K562 (cell line): ENCODE measurements at regions not wholly inside any gene's neighbourhood (a gene's known extent, or its start where the extent isn't known, plus 50 kb on each side); places are given as distances from the start of the nearest gene placed in this dataset.

Experiments
- ATAC-seq: fragments of 200-7000 bp; cut with Tn5 transposase; 3 replicates; pipeline ENCODE4 v1.9.1; 2020; ENCODE audit warnings: moderate library complexity
- BruUV-seq: library from RNA; stranded (reverse); fragments of 400-500 nt; replicated peaks from 2 replicates; lab custom pipeline; 2021; lab: Mats Ljungman, UMichigan
- CTCF ChIA-PET: fragments of 300-600 bp; formaldehyde crosslinking; extraction: SDS; loops from one replicate; lab custom pipeline; 2021; ENCODE audit warnings: low intra/inter-chr PET ratio; lab: Yijun Ruan, JAX
- POLR2A ChIA-PET: fragments of 300-600, 350-650 bp; sonication (Branson Sonifier 250); formaldehyde crosslinking; extraction: SDS; loops from one replicate; lab custom pipeline; 2021; ENCODE audit warnings: antibody characterized with exemption, inconsistent platforms; lab: Yijun Ruan, JAX
- DNase-seq, 4 experiments: peaks; one replicate each; pipeline versions ENCODE4 v3.0.0 to v3.0.0-alpha.2; 2011 to 2018; ENCODE audit warnings: low spot score in 3 of 4, mixed read lengths in 3 of 4; ENCODE audit errors: extremely low read depth in 1 of 4
- FAIRE-seq: peaks from 2 replicates; lab custom pipeline; 2011; peaks lifted over from hg19 to GRCh38; lab: Jason Lieb, UNC
- H2AFZ ChIP-seq: 2 replicates; pipeline ENCODE4 v1.6.0; 2011; ENCODE audit warnings: low read depth, low read length, control low read depth, inconsistent platforms
- H3K27ac ChIP-seq: fragments of 200-600 bp; 3 replicates; pipeline ENCODE4 v1.8.0; 2011; ENCODE audit warnings: low read depth, mild to moderate bottlenecking, control low read depth, inconsistent platforms, low read length, moderate library complexity, mixed read lengths; ENCODE audit errors: extremely low read depth
- H3K27me3 ChIP-seq, 2 experiments: fragments of 300-600 bp in 1 of 2; 2 replicates in 1 of 2; 3 replicates in 1 of 2; pipeline versions ENCODE4 v1.6.0 to v1.8.0; 2011; ENCODE audit warnings: inconsistent platforms in 2 of 2, low read length in 2 of 2, mild to moderate bottlenecking in 1 of 2, mixed read lengths in 1 of 2, moderate library complexity in 1 of 2; ENCODE audit not compliant: control insufficient read depth in 2 of 2, insufficient read depth in 2 of 2
- H3K36me3 ChIP-seq: fragments of 300-600 bp; 3 replicates; pipeline ENCODE4 v1.8.0; 2011; ENCODE audit warnings: mild to moderate bottlenecking, low read length, inconsistent platforms; ENCODE audit not compliant: control insufficient read depth, insufficient read depth
- H3K4me1 ChIP-seq, 2 experiments: fragments of 200-600 bp in 1 of 2; replicated peaks in 1 of 2; 2 replicates in 1 of 2; 3 replicates in 1 of 2; pipeline versions ENCODE4 v1.5.1 to v1.8.0; 2011; ENCODE audit warnings: inconsistent platforms in 2 of 2, low read length in 2 of 2, mild to moderate bottlenecking in 1 of 2, mixed read lengths in 1 of 2, moderate library complexity in 1 of 2; ENCODE audit not compliant: control insufficient read depth in 2 of 2, insufficient read depth in 2 of 2
- H3K4me2 ChIP-seq: 2 replicates; pipeline ENCODE4 v1.6.1; 2011; ENCODE audit warnings: low read length, control low read depth, inconsistent platforms, mixed read lengths; ENCODE audit not compliant: insufficient read depth
- H3K4me3 ChIP-seq: fragments of 200-600 bp; sonication (generic), shearing (Covaris generic); 2 replicates; pipeline ENCODE4 v1.5.1; 2016; ENCODE audit warnings: control low read depth, inconsistent platforms
- H3K79me2 ChIP-seq: fragments of 200-600 bp; 3 replicates; pipeline ENCODE4 v1.8.0; 2011; ENCODE audit warnings: low read length, inconsistent platforms; ENCODE audit not compliant: control insufficient read depth, insufficient read depth
- H3K9ac ChIP-seq, 2 experiments: 2 replicates each; pipeline versions ENCODE4 v1.6.0 to v1.6.1; 2011; ENCODE audit warnings: low read depth in 2 of 2, low read length in 2 of 2, control low read depth in 1 of 2, inconsistent platforms in 1 of 2, mild to moderate bottlenecking in 1 of 2, mixed read lengths in 1 of 2; ENCODE audit not compliant: insufficient read depth in 1 of 2
- H3K9me1 ChIP-seq: one replicate; pipeline ENCODE4 v1.6.0; 2011; ENCODE audit warnings: inconsistent platforms, mild to moderate bottlenecking, low read length, moderate library complexity; ENCODE audit not compliant: control insufficient read depth, insufficient read depth
- H3K9me3 ChIP-seq: replicated peaks from 2 replicates; pipeline ENCODE4 v1.5.1; 2011; ENCODE audit warnings: low read depth, low read length, inconsistent platforms; ENCODE audit not compliant: control insufficient read depth, insufficient read depth
- H4K20me1 ChIP-seq: replicated peaks from 2 replicates; pipeline ENCODE4 v1.6.1; 2011; ENCODE audit warnings: low read length, inconsistent platforms, mixed read lengths; ENCODE audit not compliant: control insufficient read depth, insufficient read depth
- CLOCK ChIP-seq: fragments of 250-450 bp; sonication (Bioruptor Pico); IDR thresholded peaks from 2 replicates; pipeline ENCODE4 v1.4.0; 2020; ENCODE audit warnings: mild to moderate bottlenecking, moderate library complexity, borderline replicate concordance
- DPF2 ChIP-seq: fragments of 450-650 bp; IDR thresholded peaks from 2 replicates; pipeline ENCODE4 v1.6.1; 2016
- FOXJ3 ChIP-seq: sonication (generic); formaldehyde crosslinking; IDR thresholded peaks from 2 replicates; pipeline ENCODE4 v1.4.0; 2020; ENCODE audit warnings: mild to moderate bottlenecking, missing genetic modification reagents
- MEF2A ChIP-seq: IDR thresholded peaks from 2 replicates; pipeline ENCODE4 v1.6.1; 2011; ENCODE audit warnings: low read depth, mild to moderate bottlenecking, low read length, moderate library complexity; ENCODE audit not compliant: control insufficient read depth
- PCBP1 ChIP-seq: fragments of 200-400 bp; formaldehyde crosslinking; IDR thresholded peaks from 2 replicates; pipeline ENCODE4 v1.6.1; 2018; ENCODE audit warnings: mild to moderate bottlenecking, low read depth, low read length; ENCODE audit not compliant: poor library complexity, severe bottlenecking
- POLR3G ChIP-seq: IDR thresholded peaks from 2 replicates; pipeline ENCODE4 v1.6.1; 2011; ENCODE audit not compliant: insufficient read length, insufficient replicate concordance; ENCODE audit errors: extremely low read depth
- RUNX1 ChIP-seq: sonication (generic); IDR thresholded peaks from 2 replicates; pipeline ENCODE4 v1.6.1; 2016; ENCODE audit warnings: antibody characterized with exemption, low read depth
- TAF15 ChIP-seq: fragments of 200-400 bp; formaldehyde crosslinking; IDR thresholded peaks from 2 replicates; pipeline ENCODE4 v1.6.1; 2017; ENCODE audit warnings: mild to moderate bottlenecking, low read depth, low read length, moderate library complexity
- XRCC3 ChIP-seq: fragments of 450-650 bp; IDR thresholded peaks from 2 replicates; pipeline ENCODE4 v1.6.1; 2017; ENCODE audit warnings: mild to moderate bottlenecking, moderate library complexity
- ZC3H8 ChIP-seq: fragments of 450-650 bp; IDR thresholded peaks from 2 replicates; pipeline ENCODE4 v1.6.1; 2017
- ZFP30 ChIP-seq: fragments of 250-450 bp; sonication (Bioruptor Pico); IDR thresholded peaks from 2 replicates; pipeline ENCODE4 v1.8.0; 2022; ENCODE audit warnings: moderate library complexity, mild to moderate bottlenecking, inconsistent platforms, borderline replicate concordance
- ZKSCAN8 ChIP-seq: fragments of 200-800 bp; sonication (Bioruptor generic); IDR thresholded peaks from 2 replicates; pipeline ENCODE4 v1.6.1; 2016; ENCODE audit warnings: missing genetic modification characterization, missing compliant biosample characterization
- ZNF76 ChIP-seq: fragments of 250-450 bp; sonication (Bioruptor Pico); IDR thresholded peaks from 2 replicates; pipeline ENCODE4 v1.4.0; 2020; ENCODE audit warnings: mild to moderate bottlenecking, moderate library complexity, borderline replicate concordance
- WGBS: fragments of 100-300 bp; shearing (Covaris generic); methylation state at CpG from one replicate; pipeline ENCODE4 v1.1.6; 2016; ENCODE audit warnings: low coverage, mixed read lengths; ENCODE audit not compliant: insufficient coverage; ENCODE audit errors: missing lambda C conversion rate; 5-methylcytosine and 5-hydroxymethylcytosine counted together
- in situ Hi-C: fragments of 300-500 bp; cut with MboI; formaldehyde crosslinking; loops from 4 replicates; pipeline ENCODE4 v1.15.0; 2018; ENCODE audit warnings: inconsistent platforms, mixed read lengths
- intact Hi-C: fragments of 100-400 bp; cut with micrococcal nuclease; formaldehyde crosslinking; loops from 2 replicates; pipeline ENCODE4 v1.14.2; 2022

- in situ Hi-C loops, result no loop called here
- DNase-seq (no peak), ATAC-seq (no peak), FAIRE-seq (no peak)
- no peak overlapping the region for H2AFZ ChIP-seq
- ChIA-PET POLR2A (interaction anchor here (0.6 kb wide), 1 partner anchor 641 kb away, joined by 3 read pairs; no protein-coding TSS in a partner anchor), CTCF (no interaction called here)
- H3K4me3 ChIP-seq, result no peak overlapping the region
- no peaks in the 10 kb centered on the region for H3K36me3 ChIP-seq
- no peaks in the 10 kb centered on the region for H3K9me3 ChIP-seq
- WGBS, result 0% methylated on average over 2 of the region's 2 CpGs
- no peaks in the 10 kb centered on the region for H3K79me2 ChIP-seq
- H3K4me2 ChIP-seq, result no peak overlapping the region
- H3K27ac ChIP-seq, result no peak overlapping the region
- intact Hi-C loops, result no loop called here
- no peak overlapping the region for H3K9ac ChIP-seq
- BruUV-seq, result no TSS peak
- no peaks in the 10 kb centered on the region for H4K20me1 ChIP-seq
- H3K9me1 ChIP-seq, result no peaks in the 10 kb centered on the region
- H3K27me3 ChIP-seq, result peaks cover 0 to 9% of the 10 kb centered on the region in 2 experiments; a peak in 2 of 5 replicates
- TF ChIP-seq DPF2, result no peak
- TF ChIP-seq ZKSCAN8 (CRISPR knock-in tag), result no peak
- TF ChIP-seq PCBP1, result no peak
- TF ChIP-seq CLOCK (CRISPR knock-in tag), result no peak
- TF ChIP-seq ZC3H8, result no peak
- no peak for TF ChIP-seq ZNF76 (CRISPR knock-in tag)
- TF ChIP-seq FOXJ3 (CRISPR knock-in tag), result no peak
- no peak for TF ChIP-seq MEF2A
- no peak for TF ChIP-seq TAF15
- no peak for TF ChIP-seq RUNX1
- no peak for TF ChIP-seq POLR3G
- TF ChIP-seq ZFP30 (CRISPR knock-in tag), result no peak
- no peak for TF ChIP-seq XRCC3
- no peaks in the 10 kb centered on the region for H3K4me1 ChIP-seq
These were observed 222.7 kb downstream of the MTHFS start for GRCh38 chr15:79674124-79674465.
